ENCODE measurements at regions not wholly inside any gene's neighbourhood (a gene's known extent, or its start where the extent isn't known, plus 50 kb on each side); places are given as distances from the start of the nearest gene placed in this dataset.

DNA sequence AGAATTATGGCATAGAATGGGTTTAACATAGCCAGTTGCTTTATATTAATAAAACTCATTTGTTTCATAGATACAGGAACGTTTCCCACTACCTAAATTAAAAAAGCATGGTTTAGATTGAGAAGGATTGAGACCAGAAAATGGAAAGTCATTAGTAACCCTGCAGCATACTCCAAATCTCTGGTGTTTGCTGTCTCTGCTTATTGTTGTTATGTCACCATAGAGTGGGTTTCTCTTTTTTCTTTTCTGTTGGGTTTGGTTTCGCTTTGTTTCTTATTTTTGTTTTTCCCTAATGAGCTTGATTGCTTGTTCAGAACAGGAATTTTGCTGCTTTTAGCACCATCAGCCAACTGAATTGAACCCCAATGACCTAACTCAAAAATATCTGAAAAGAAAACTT lies 1034.8 kb downstream of the MAT2B start:
- TF ChIP-seq RAD21 (IDR thresholded peaks at IDR 0.05) (no peak), TAF1 (conservative IDR thresholded peaks at IDR 0.05) (no peak)

Data from liver (tissue), 2 donors.